ENCODE measurements at regions not wholly inside any gene's neighbourhood (a gene's known extent, or its start where the extent isn't known, plus 50 kb on each side); places are given as distances from the start of the nearest gene placed in this dataset.

DNA sequence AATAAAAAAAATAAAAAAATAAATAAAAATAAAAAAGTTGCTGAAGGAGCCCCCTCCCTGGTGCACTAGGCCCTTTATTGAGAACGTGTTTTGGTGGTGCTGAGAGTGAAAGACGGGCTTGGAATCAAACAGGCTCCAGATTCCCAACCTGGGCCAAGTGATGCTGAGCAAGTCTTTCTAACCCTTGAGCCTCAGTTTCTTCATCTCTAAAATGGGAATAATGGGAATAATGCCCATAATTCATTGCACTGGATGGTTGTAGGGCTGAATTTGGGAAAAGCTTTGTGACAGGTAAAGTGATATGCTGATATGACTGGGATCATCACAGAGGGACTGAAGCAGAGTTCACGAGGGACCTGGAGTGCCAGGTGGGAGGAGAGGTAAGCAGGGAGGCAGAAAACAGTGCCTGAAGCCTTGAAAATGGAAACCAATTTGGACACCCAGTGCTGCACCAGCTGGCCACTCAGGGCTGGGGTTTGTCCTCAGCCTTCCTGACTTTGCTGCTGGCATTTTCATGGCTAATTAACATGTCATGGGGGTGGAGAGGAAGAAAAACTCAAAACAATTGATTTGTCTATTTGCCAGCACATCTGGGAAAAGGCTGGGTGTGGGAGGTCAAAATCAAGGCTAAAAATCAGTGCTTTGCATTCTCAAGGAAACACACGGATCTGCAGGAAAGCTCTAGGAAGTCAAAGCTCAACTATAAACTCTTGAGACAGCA lies 241.3 kb downstream of the LOXHD1 start:
- ChIA-PET POLR2A (interaction anchor here (0.7 to 1.6 kb wide), 2 partner anchors 22 to 242 kb away, joined by 4 to 6 read pairs; no protein-coding TSS in a partner anchor), CTCF (ENCODE audit: low intra/inter-chr PET ratio) (no interaction called here)
- no peaks in the 10 kb centered on the region for H3K36me3 ChIP-seq (ENCODE audit: control insufficient read depth, insufficient read depth, low read length)
- WGBS (ENCODE audit: insufficient coverage, low coverage, missing lambda C conversion rate): 49% methylated on average over 4 of the region's 4 CpGs
- TF ChIP-seq HLTF (IDR thresholded peaks at IDR 0.05) (no peak), RBM25 (IDR thresholded peaks at IDR 0.05; ENCODE audit: low read depth, low read length, severe bottlenecking) (peak; percentile 70)
- no peak overlapping the region for H3K4me3 ChIP-seq
- FAIRE-seq (no peak), DNase-seq (ENCODE audit: extremely low read depth in 1 of 4, low spot score in 3 of 4) (no peak), ATAC-seq (no peak)
- H4K20me1 ChIP-seq (replicated peaks; ENCODE audit: control insufficient read depth, insufficient read depth, low read length): no peaks in the 10 kb centered on the region
- peaks cover 0 to 18% of the 10 kb centered on the region in 2 experiments; a peak in 4 of 5 replicates for H3K4me1 ChIP-seq (replicated peaks in 1 of 2; ENCODE audit: control insufficient read depth in 2 of 2, insufficient read depth in 2 of 2, low read length in 2 of 2)
- no peak overlapping the region for H3K4me2 ChIP-seq (ENCODE audit: insufficient read depth, low read length)
- H3K79me2 ChIP-seq (ENCODE audit: control insufficient read depth, insufficient read depth, low read length): no peaks in the 10 kb centered on the region
- intact Hi-C loops (cut with micrococcal nuclease): no loop called here
- H3K9ac ChIP-seq (ENCODE audit: insufficient read depth in 1 of 2, low read depth in 2 of 2, low read length in 2 of 2): no peak overlapping the region
- no peak overlapping the region for H2AFZ ChIP-seq (ENCODE audit: low read depth, low read length)
- in situ Hi-C loops (cut with MboI): no loop called here
- no peaks in the 10 kb centered on the region for H3K9me3 ChIP-seq (replicated peaks; ENCODE audit: control insufficient read depth, insufficient read depth, low read depth, low read length)
- peaks cover 0 to 16% of the 10 kb centered on the region in 2 experiments; a peak in 2 of 5 replicates for H3K27me3 ChIP-seq (ENCODE audit: control insufficient read depth in 2 of 2, insufficient read depth in 2 of 2, low read length in 2 of 2)
- H3K27ac ChIP-seq (ENCODE audit: extremely low read depth, low read depth, low read length): no peak overlapping the region
- no peaks in the 10 kb centered on the region for H3K9me1 ChIP-seq (ENCODE audit: control insufficient read depth, insufficient read depth, low read length)
- no TSS peak for BruUV-seq (replicated peaks)

DNA sequence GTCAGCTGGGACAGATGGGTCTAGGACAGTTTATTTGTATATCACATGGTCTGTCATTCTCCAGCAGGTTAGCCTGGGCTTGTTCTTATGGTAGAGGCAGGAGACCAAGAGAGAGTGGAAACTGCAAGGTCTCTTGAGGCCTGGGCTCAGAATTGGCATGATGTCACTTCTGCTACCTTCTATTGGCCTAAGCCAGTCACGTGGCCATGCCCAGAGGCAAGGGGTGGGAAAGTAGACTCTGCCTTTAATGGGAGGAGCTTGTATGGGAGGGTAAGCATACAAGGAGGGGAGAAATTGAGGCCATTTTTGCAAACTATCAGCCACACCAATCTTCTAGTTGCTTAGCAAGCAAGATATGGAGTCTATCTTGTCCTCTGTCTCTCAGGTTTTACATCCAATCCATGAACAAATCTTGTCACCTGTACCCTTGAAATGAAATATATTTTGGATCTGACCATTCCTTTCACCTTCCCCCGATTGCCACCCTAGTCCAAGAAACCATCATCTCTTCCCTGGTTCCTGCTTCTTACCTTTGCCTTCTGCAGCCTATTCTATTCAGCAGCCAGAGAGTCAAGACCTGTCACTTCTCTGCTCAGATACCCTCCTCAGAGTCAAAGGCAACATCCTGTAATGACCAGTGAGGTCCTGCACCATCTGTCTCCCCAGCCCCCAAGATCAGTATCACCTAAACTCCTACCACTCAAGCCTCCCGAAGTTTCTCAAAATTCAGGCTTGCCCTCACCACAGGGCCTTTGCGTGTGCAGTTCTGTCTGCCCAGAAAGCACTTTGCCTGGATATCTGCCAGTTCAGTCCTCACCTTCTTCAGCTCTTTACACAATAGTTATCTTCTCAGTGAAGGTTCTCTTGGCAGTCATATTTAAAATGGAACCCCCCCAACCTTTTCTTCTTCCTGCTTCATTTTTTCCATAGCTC lies 240.0 kb downstream of the LOXHD1 start:
- no peak overlapping the region for H3K4me3 ChIP-seq
- no peaks in the 10 kb centered on the region for H3K9me3 ChIP-seq (replicated peaks; ENCODE audit: control insufficient read depth, insufficient read depth, low read depth, low read length)
- ChIA-PET POLR2A (interaction anchor here (0.6 to 1.6 kb wide), 3 partner anchors 8 to 71 kb away, joined by 3 to 6 read pairs (median 3); no protein-coding TSS in a partner anchor), CTCF (ENCODE audit: low intra/inter-chr PET ratio) (no interaction called here)
- peaks cover 0 to 11% of the 10 kb centered on the region in 2 experiments; a peak in 2 of 5 replicates for H3K27me3 ChIP-seq (ENCODE audit: control insufficient read depth in 2 of 2, insufficient read depth in 2 of 2, low read length in 2 of 2)
- H3K79me2 ChIP-seq (ENCODE audit: control insufficient read depth, insufficient read depth, low read length): no peaks in the 10 kb centered on the region
- no peak overlapping the region for H3K9ac ChIP-seq (ENCODE audit: insufficient read depth in 1 of 2, low read depth in 2 of 2, low read length in 2 of 2)
- ATAC-seq (peak; percentile 97), FAIRE-seq (peak; percentile 78), DNase-seq (ENCODE audit: extremely low read depth in 1 of 4, low spot score in 3 of 4) (peak; percentile 61 to 84 (median 78))
- intact Hi-C loops (cut with micrococcal nuclease) (no loop called here), in situ Hi-C loops (cut with MboI) (no loop called here)
- H2AFZ ChIP-seq (ENCODE audit: low read depth, low read length): peak overlapping the region; percentile 51
- no peaks in the 10 kb centered on the region for H4K20me1 ChIP-seq (replicated peaks; ENCODE audit: control insufficient read depth, insufficient read depth, low read length)
- no peak overlapping the region for H3K27ac ChIP-seq (ENCODE audit: extremely low read depth, low read depth, low read length)
- 13% methylated on average over 4 of the region's 4 CpGs for WGBS (ENCODE audit: insufficient coverage, low coverage, missing lambda C conversion rate)
- BruUV-seq (replicated peaks): no TSS peak
- H3K4me1 ChIP-seq (replicated peaks in 1 of 2; ENCODE audit: control insufficient read depth in 2 of 2, insufficient read depth in 2 of 2, low read length in 2 of 2): peaks cover 0 to 20% of the 10 kb centered on the region in 2 experiments; a peak in 4 of 5 replicates
- H3K4me2 ChIP-seq (ENCODE audit: insufficient read depth, low read length): peak overlapping the region; percentile 24; the same call in 1 of the 2 replicates
- H3K9me1 ChIP-seq (ENCODE audit: control insufficient read depth, insufficient read depth, low read length): no peaks in the 10 kb centered on the region
- H3K36me3 ChIP-seq (ENCODE audit: control insufficient read depth, insufficient read depth, low read length): no peaks in the 10 kb centered on the region
- TF ChIP-seq HDAC2 (IDR thresholded peaks at IDR 0.05) (no peak), HNRNPK (IDR thresholded peaks at IDR 0.05; ENCODE audit: low read depth, low read length, poor library complexity, severe bottlenecking) (no peak), HDAC1 (IDR thresholded peaks at IDR 0.05) (no peak), ZNF165 (CRISPR knock-in tag; IDR thresholded peaks at IDR 0.05; ENCODE audit: borderline replicate concordance) (0 out of 2 replicates have a peak, but pooled peaks have one; percentile 27), TEAD2 (tag; IDR thresholded peaks at IDR 0.05) (no peak), ID3 (CRISPR knock-in tag; IDR thresholded peaks at IDR 0.05) (no peak), ID3 (tag; IDR thresholded peaks at IDR 0.05) (no peak)
- TF ChIP-seq, protein P1, sequence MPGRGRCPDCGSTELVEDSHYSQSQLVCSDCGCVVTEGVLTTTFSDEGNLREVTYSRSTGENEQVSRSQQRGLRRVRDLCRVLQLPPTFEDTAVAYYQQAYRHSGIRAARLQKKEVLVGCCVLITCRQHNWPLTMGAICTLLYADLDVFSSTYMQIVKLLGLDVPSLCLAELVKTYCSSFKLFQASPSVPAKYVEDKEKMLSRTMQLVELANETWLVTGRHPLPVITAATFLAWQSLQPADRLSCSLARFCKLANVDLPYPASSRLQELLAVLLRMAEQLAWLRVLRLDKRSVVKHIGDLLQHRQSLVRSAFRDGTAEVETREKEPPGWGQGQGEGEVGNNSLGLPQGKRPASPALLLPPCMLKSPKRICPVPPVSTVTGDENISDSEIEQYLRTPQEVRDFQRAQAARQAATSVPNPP (IDR thresholded peaks at IDR 0.05; ENCODE audit: borderline replicate concordance, insufficient read depth, insufficient read length): no peak
- TF ChIP-seq, protein P2, sequence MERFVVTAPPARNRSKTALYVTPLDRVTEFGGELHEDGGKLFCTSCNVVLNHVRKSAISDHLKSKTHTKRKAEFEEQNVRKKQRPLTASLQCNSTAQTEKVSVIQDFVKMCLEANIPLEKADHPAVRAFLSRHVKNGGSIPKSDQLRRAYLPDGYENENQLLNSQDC (CRISPR knock-in tag; IDR thresholded peaks at IDR 0.05): no peak
